Activated B cell treated with CpG ODN at 0.5 μM for 24 hours (primary cell): ENCODE measurements at regions not wholly inside any gene's neighbourhood (a gene's known extent, or its start where the extent isn't known, plus 50 kb on each side); places are given as distances from the start of the nearest gene placed in this dataset.

Experiments used
- ATAC-seq: fragments of 200-7000 bp; cut with Tn5 transposase; one replicate; pipeline ENCODE4 v1.10.0; 2021; ENCODE audit warnings: low read depth, mild to moderate bottlenecking, moderate library complexity
- CTCF ChIA-PET: fragments of 350-600 bp; sonication (Branson Sonifier 250); formaldehyde crosslinking; loops from one replicate; lab custom pipeline; 2021; ENCODE audit warnings: antibody characterized with exemption; lab: Charles Lee
- POLR2A ChIA-PET: fragments of 350-600 bp; sonication (Branson Sonifier 250); formaldehyde crosslinking; loops from one replicate; lab custom pipeline; 2021; ENCODE audit warnings: antibody characterized with exemption; lab: Charles Lee
- DNase-seq: peaks from one replicate; pipeline ENCODE4 v3.0.0; 2022
- H3K27ac Mint-ChIP-seq: one replicate; pipeline ENCODE4 v1.8.0; 2020; ENCODE audit warnings: mixed read lengths
- H3K27me3 Mint-ChIP-seq: one replicate; pipeline ENCODE4 v1.8.0; 2021; ENCODE audit warnings: mixed read lengths
- H3K36me3 Mint-ChIP-seq: one replicate; pipeline ENCODE4 v1.8.0; 2021; ENCODE audit warnings: low read depth, mixed read lengths
- H3K4me1 Mint-ChIP-seq: one replicate; pipeline ENCODE4 v1.8.0; 2021; ENCODE audit warnings: mixed read lengths
- H3K4me3 Mint-ChIP-seq: one replicate; pipeline ENCODE4 v1.8.0; 2020; ENCODE audit warnings: mild to moderate bottlenecking, mixed read lengths
- H3K9me3 Mint-ChIP-seq: one replicate; pipeline ENCODE4 v1.8.0; 2020; ENCODE audit warnings: mixed read lengths
- intact Hi-C: fragments of 100-400 bp; cut with micrococcal nuclease; formaldehyde crosslinking; loops from one replicate; pipeline ENCODE4 v1.15.1; 2024
- TF ChIP-seq, protein P1 (sequence below): fragments of 200-600 bp; IDR thresholded peaks from one replicate; pipeline ENCODE4 v1.8.0; 2022; ENCODE audit warnings: antibody characterized with exemption, mild to moderate bottlenecking

GRCh38 chr5:156164306-156164705 is 162.7 kb upstream of the SGCD start:
- ATAC-seq, result no peak
- Mint-ChIP-seq H3K9me3 (no peaks in the 10 kb centered on the region), H3K4me1 (no peaks in the 10 kb centered on the region), H3K27me3 (no peaks in the 10 kb centered on the region), H3K36me3 (no peaks in the 10 kb centered on the region), H3K4me3 (no peak overlapping the region), H3K27ac (no peak overlapping the region)
- intact Hi-C loops, result no loop called here
- TF ChIP-seq, protein P1, sequence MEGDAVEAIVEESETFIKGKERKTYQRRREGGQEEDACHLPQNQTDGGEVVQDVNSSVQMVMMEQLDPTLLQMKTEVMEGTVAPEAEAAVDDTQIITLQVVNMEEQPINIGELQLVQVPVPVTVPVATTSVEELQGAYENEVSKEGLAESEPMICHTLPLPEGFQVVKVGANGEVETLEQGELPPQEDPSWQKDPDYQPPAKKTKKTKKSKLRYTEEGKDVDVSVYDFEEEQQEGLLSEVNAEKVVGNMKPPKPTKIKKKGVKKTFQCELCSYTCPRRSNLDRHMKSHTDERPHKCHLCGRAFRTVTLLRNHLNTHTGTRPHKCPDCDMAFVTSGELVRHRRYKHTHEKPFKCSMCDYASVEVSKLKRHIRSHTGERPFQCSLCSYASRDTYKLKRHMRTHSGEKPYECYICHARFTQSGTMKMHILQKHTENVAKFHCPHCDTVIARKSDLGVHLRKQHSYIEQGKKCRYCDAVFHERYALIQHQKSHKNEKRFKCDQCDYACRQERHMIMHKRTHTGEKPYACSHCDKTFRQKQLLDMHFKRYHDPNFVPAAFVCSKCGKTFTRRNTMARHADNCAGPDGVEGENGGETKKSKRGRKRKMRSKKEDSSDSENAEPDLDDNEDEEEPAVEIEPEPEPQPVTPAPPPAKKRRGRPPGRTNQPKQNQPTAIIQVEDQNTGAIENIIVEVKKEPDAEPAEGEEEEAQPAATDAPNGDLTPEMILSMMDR, result no peak
- no peak for DNase-seq
- POLR2A ChIA-PET, result no interaction called here
- CTCF ChIA-PET, result no interaction called here

DNA sequence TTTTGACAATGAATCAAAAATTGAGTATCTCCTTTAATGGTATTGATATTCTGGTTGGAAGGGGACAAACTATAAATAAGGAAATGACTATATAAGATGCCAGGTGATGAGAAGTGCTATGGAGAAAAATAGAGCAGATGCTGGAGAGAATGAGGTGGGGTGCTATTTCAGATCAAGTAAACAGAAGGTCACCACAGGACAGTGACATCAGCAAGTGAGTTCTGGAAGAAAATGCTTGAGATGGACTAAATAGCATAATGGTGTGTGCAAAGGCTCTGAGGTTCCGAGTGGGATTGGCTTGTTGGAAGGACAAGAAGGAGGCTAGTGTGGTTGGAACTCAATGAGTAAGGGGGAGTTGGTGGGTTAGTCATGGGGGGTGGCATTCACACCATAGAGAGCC is 157.5 kb upstream of the SGCD start:
- H3K27me3 Mint-ChIP-seq, result no peaks in the 10 kb centered on the region
- no peak for ATAC-seq
- no peak overlapping the region for H3K4me3 Mint-ChIP-seq
- intact Hi-C loops, result no loop called here
- H3K27ac Mint-ChIP-seq, result no peak overlapping the region
- ChIA-PET CTCF (no interaction called here), POLR2A (no interaction called here)
- TF ChIP-seq, protein P1, result no peak
- no peak for DNase-seq
- no peaks in the 10 kb centered on the region for H3K4me1 Mint-ChIP-seq
- H3K9me3 Mint-ChIP-seq, result no peaks in the 10 kb centered on the region
- H3K36me3 Mint-ChIP-seq, result no peaks in the 10 kb centered on the region

GRCh38 chr5:156170351-156170961 is 156.5 kb upstream of the SGCD start:
- Mint-ChIP-seq H3K36me3 (no peaks in the 10 kb centered on the region), H3K4me3 (no peak overlapping the region), H3K27me3 (no peaks in the 10 kb centered on the region), H3K9me3 (no peaks in the 10 kb centered on the region), H3K4me1 (no peaks in the 10 kb centered on the region), H3K27ac (no peak overlapping the region)
- TF ChIP-seq, protein P1, result no peak
- intact Hi-C loops, result no loop called here
- ATAC-seq (no peak), DNase-seq (no peak)
- POLR2A ChIA-PET, result no interaction called here
- CTCF ChIA-PET, result no interaction called here

DNA sequence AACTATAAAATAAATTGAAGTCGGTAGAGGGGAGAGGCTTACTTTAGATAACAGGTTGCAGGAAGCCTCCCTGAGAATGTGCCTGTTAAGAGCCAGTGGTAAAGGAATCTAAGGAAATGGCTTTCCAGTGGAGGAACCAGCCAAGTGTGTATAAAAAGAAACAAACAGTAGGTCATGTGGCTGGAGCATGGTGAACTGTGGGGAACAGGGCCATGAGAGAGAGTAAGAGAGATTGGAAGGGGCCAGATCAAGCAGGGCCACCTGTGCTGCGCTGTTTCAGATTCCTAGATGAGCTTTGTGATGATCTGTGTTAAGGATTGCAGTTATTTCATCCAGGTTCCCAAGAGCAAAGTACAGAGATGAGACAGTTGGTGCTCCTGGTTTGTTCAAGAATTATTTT is 152.7 kb upstream of the SGCD start:
- Mint-ChIP-seq H3K27me3 (no peaks in the 10 kb centered on the region), H3K4me1 (no peaks in the 10 kb centered on the region)

GRCh38 chr5:156178117-156178516 is 148.8 kb upstream of the SGCD start:
- no peak overlapping the region for H3K27ac Mint-ChIP-seq
- ATAC-seq (no peak), DNase-seq (no peak)
- no peak overlapping the region for H3K4me3 Mint-ChIP-seq
- H3K4me1 Mint-ChIP-seq, result no peaks in the 10 kb centered on the region
- H3K9me3 Mint-ChIP-seq, result no peaks in the 10 kb centered on the region
- POLR2A ChIA-PET, result no interaction called here
- no peaks in the 10 kb centered on the region for H3K36me3 Mint-ChIP-seq
- H3K27me3 Mint-ChIP-seq, result no peaks in the 10 kb centered on the region
- intact Hi-C loops, result no loop called here
- TF ChIP-seq, protein P1, result no peak
- CTCF ChIA-PET, result no interaction called here

More for the DNA sequence above, 152.7 kb upstream of the SGCD start:
- H3K9me3 Mint-ChIP-seq, result no peaks in the 10 kb centered on the region
- no peak for DNase-seq
- POLR2A ChIA-PET, result no interaction called here
- no peak overlapping the region for H3K4me3 Mint-ChIP-seq
- ATAC-seq, result no peak
- intact Hi-C loops, result no loop called here
- TF ChIP-seq, protein P1, result no peak
- no peak overlapping the region for H3K27ac Mint-ChIP-seq
- CTCF ChIA-PET, result no interaction called here
- H3K36me3 Mint-ChIP-seq, result no peaks in the 10 kb centered on the region
